Dermis microvascular lymphatic vessel endothelial cell (primary cell): ENCODE measurements at regions not wholly inside any gene's neighbourhood (a gene's known extent, or its start where the extent isn't known, plus 50 kb on each side); places are given as distances from the start of the nearest gene placed in this dataset.
A peak's percentile ranks its signal among the peaks of the same experiment; 100 is the strongest.

Experiments
- DNase-seq, 2 donors: peaks; one replicate each; pipeline versions ENCODE4 v3.0.0 to v3.0.0-alpha.2; 2010; ENCODE audit warnings: low read depth in 2 of 2

GRCh38 chr6:169839029-169839481 is 87.6 kb downstream of the ERMARD start:
- no peak for DNase-seq

GRCh38 chr6:169838346-169839028 is 87.1 kb downstream of the ERMARD start:
- no peak for DNase-seq

- no peak for DNase-seq
Measured at GRCh38 chr6:169837529-169838250, 86.3 kb downstream of the ERMARD start.

GRCh38 chr6:169833258-169833794 is 81.9 kb downstream of the ERMARD start:
- no peak for DNase-seq

- DNase-seq: peak in 1 of 2 donors; percentile 29
Measured at GRCh38 chr6:169832247-169832948, 81.0 kb downstream of the ERMARD start.

- DNase-seq: peak; percentile 50 to 73
Measured at GRCh38 chr6:169831450-169832246, 80.2 kb downstream of the ERMARD start.
